ENCODE measurements at regions not wholly inside any gene's neighbourhood (a gene's known extent, or its start where the extent isn't known, plus 50 kb on each side); places are given as distances from the start of the nearest gene placed in this dataset.
"Not testable (repeated sequence)": the region's sequence is repeated elsewhere in the genome, so short reads cannot be mapped to it uniquely, and the experiment has no call there.

DNA sequence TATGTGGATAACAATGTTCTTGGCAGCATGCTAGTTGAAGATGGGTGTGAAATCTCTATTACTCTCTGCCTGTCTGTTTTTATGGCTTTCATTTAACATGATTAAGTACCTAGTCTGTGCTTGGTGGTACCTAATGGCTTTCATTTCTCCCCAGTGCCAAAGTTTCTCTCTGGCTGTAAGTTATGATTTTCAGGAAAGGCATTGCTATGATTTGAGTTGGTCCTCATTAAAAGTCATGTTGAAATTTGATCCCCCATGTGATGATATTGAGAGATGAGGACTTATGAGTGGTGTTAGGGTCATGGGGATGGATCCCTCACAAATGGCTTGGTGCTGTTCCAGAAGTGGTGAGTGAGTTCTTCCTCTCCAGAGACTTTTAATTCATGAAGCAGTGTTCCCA, 162.4 kb upstream of the IL15 start:
- Histone ChIP-seq H3K4me3 (ENCODE audit: low read depth, low read length) (no peak overlapping the region), H3K36me3 (replicated peaks) (no peaks in the 10 kb centered on the region), H3K27me3 (replicated peaks) (no peaks in the 10 kb centered on the region), H3K27ac (no peak overlapping the region)
- DNase-seq: no peak
- TF ChIP-seq, protein P1, sequence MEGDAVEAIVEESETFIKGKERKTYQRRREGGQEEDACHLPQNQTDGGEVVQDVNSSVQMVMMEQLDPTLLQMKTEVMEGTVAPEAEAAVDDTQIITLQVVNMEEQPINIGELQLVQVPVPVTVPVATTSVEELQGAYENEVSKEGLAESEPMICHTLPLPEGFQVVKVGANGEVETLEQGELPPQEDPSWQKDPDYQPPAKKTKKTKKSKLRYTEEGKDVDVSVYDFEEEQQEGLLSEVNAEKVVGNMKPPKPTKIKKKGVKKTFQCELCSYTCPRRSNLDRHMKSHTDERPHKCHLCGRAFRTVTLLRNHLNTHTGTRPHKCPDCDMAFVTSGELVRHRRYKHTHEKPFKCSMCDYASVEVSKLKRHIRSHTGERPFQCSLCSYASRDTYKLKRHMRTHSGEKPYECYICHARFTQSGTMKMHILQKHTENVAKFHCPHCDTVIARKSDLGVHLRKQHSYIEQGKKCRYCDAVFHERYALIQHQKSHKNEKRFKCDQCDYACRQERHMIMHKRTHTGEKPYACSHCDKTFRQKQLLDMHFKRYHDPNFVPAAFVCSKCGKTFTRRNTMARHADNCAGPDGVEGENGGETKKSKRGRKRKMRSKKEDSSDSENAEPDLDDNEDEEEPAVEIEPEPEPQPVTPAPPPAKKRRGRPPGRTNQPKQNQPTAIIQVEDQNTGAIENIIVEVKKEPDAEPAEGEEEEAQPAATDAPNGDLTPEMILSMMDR (IDR thresholded peaks at IDR 0.05; ENCODE audit: low read depth, low read length, missing control alignments): no peak
- in situ Hi-C loops (cut with HindIII; ENCODE audit: low pct_ligation_motif_present, low sequenced_read_pairs): no loop called here

DNA sequence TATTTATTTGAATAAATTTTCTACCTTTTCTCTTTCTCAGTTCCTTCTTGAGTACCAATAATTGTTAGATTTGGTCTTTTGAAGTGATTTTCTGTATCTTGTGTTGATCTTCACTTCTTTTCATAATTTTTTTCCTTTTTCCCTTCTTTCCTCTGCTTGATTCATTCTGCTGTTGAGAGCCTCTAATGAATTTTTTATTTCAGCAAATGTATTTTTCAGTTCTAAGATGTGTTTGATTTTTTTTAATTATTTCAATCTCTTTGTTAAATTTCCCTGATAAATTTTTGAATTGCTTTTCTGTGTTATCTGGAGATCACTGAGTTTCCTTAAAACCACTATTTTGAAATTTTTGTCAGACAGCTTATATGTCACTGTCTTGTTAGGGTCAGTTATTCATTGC, 155.4 kb upstream of the IL15 start:
- DNase-seq: no peak
- Histone ChIP-seq H3K27me3 (replicated peaks) (no peaks in the 10 kb centered on the region), H3K4me3 (ENCODE audit: low read depth, low read length) (no peak overlapping the region), H3K36me3 (replicated peaks) (no peaks in the 10 kb centered on the region), H3K27ac (no peak overlapping the region)
- in situ Hi-C loops (cut with HindIII; ENCODE audit: low pct_ligation_motif_present, low sequenced_read_pairs): no loop called here
- TF ChIP-seq, protein P1 (IDR thresholded peaks at IDR 0.05; ENCODE audit: low read depth, low read length, missing control alignments): no peak

DNA sequence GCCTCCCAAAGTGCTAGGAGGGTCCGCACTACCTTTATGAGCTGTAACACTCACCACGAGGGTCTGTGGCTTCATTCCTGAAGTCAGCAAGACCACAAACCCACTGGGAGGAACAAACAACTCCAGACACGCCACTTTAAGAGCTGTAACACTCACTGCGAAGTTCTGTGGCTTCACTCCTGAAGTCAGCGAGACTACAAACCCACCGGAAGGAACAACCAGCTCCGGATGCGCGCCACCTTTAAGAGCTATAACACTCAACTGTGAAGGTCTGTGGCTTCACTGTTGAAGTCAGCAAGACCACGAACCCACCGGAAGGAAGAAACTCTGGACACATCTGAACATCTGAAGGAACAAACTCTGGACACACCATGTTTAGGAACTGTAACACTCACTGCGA, 152.1 kb upstream of the IL15 start:
- H3K4me3 ChIP-seq (ENCODE audit: low read depth, low read length); H3K27me3 ChIP-seq (replicated peaks); H3K27ac ChIP-seq; H3K36me3 ChIP-seq (replicated peaks); in situ Hi-C loops (cut with HindIII; ENCODE audit: low pct_ligation_motif_present, low sequenced_read_pairs); DNase-seq: not testable (repeated sequence)

DNA sequence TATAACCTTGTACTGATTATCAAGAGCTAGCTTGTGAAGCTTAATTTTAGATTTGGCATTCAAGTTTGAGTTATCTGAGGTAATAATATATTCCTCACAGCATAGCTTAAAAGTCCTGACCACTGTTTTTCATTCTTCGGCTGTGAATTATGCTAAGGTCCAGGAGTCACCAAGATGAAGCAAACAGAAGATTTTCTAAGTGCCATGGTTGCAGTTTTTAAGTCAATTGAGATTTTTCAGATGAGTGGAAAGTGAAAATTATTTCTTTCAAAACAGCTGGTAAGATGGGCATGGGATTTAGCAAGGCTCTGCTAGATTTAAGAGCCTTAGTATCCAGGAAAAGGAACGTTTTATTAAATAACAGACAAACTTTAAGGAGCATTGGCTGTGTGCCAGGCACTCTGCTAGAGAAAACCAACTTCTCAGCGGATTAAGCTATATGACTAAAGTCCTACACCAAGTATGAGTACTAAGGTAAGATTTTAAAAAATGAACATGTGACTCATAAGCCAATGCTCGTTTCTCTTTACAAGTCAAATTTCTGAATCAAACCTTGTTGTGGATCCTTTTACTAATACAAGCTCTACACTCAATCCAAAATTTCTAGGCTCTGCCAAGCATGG, 149.9 kb upstream of the IL15 start:
- peak overlapping the region; percentile 59 for H3K27ac ChIP-seq
- in situ Hi-C loops (cut with HindIII; ENCODE audit: low pct_ligation_motif_present, low sequenced_read_pairs): no loop called here
- no peaks in the 10 kb centered on the region for H3K27me3 ChIP-seq (replicated peaks)
- TF ChIP-seq, protein P1 (IDR thresholded peaks at IDR 0.05; ENCODE audit: low read depth, low read length, missing control alignments): no peak
- peak; percentile 56 for DNase-seq
- H3K36me3 ChIP-seq (replicated peaks): no peaks in the 10 kb centered on the region
- H3K4me3 ChIP-seq (ENCODE audit: low read depth, low read length): no peak overlapping the region

DNA sequence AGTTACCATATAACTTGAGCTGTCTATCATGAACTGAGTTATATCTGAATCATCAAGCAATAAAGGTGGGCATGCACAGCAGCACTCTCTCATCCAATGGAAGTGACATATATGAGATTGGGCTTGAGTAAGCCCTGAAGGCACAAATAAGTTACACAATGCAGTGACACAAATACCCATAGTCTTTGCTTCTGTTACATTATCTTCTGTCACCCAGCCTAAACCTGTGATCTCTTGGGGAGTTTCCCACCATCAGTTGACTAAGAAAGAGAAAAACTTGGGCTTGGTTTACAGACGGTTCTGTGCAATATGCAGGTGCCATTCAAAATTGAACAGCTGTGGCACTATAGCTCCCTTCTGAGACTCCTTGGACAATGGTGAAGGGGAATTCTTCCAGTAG, 138.8 kb upstream of the IL15 start:
- DNase-seq: no peak
- in situ Hi-C loops (cut with HindIII; ENCODE audit: low pct_ligation_motif_present, low sequenced_read_pairs): no loop called here
- no peak overlapping the region for H3K4me3 ChIP-seq (ENCODE audit: low read depth, low read length)
- no peaks in the 10 kb centered on the region for H3K27me3 ChIP-seq (replicated peaks)
- TF ChIP-seq, protein P1 (IDR thresholded peaks at IDR 0.05; ENCODE audit: low read depth, low read length, missing control alignments): no peak
- no peaks in the 10 kb centered on the region for H3K36me3 ChIP-seq (replicated peaks)
- no peak overlapping the region for H3K27ac ChIP-seq

DNA sequence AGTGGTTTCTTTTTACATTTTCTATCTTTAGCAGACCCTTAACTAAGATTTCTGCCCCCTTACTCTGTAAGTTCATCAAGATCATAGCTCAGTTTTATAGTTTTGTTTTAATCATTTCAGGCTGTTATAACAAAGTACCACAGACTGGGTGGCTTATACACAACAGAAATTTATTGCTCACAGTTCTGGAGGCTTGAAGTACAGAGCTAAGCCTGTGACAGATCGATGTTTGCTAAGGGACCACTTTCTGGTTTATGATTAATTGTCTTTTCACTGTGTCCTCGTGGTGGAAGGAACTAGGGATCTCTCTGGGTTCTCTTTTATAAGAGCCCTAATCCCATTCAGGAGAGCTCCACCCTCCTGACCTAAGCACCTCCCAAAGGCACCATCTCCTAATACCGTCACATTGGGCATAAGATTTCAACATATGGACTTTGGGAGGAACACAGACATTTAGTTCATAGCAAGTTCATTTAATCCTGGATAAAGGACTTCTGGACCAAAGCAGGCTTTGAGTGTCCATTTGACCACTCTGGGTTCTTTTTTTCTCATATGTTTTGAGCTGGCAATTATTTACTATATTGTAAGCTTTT, 137.0 kb upstream of the IL15 start:
- Histone ChIP-seq H3K27me3 (replicated peaks) (no peaks in the 10 kb centered on the region), H3K4me3 (ENCODE audit: low read depth, low read length) (no peak overlapping the region), H3K27ac (no peak overlapping the region), H3K36me3 (replicated peaks) (no peaks in the 10 kb centered on the region)
- in situ Hi-C loops (cut with HindIII; ENCODE audit: low pct_ligation_motif_present, low sequenced_read_pairs): no loop called here
- DNase-seq: no peak
- TF ChIP-seq, protein P1 (IDR thresholded peaks at IDR 0.05; ENCODE audit: low read depth, low read length, missing control alignments): no peak

Data from brain microvascular endothelial cell (primary cell).